HEK293 (cell line): ENCODE measurements at regions not wholly inside any gene's neighbourhood (a gene's known extent, or its start where the extent isn't known, plus 50 kb on each side); places are given as distances from the start of the nearest gene placed in this dataset.

Experiments used
- CTCF ChIA-PET: fragments of 350-600 bp; formaldehyde crosslinking; extraction: SDS; loops from one replicate; lab custom pipeline; 2021; ENCODE audit warnings: antibody characterized with exemption; lab: Yijun Ruan, JAX
- POLR2A ChIA-PET: fragments of 300-600 bp; formaldehyde crosslinking; extraction: SDS; loops from one replicate; lab custom pipeline; 2020; ENCODE audit warnings: antibody characterized with exemption, inconsistent platforms; lab: Yijun Ruan, JAX
- H3K27ac ChIP-seq: fragments of 200-500 bp; sonication (Bioruptor generic); 2 replicates; pipeline ENCODE4 v1.5.1; 2014; ENCODE audit warnings: low read depth, low read length, control low read depth, inconsistent platforms; ENCODE audit errors: extremely low read depth
- H3K36me3 ChIP-seq, 2 experiments: fragments of 200-500 bp in 1 of 2; sonication (Bioruptor generic) in 1 of 2; 1 replicate in 1 of 2; 2 replicates in 1 of 2; pipeline ENCODE4 v1.5.1; 2014 to 2017; ENCODE audit warnings: inconsistent platforms in 2 of 2, low read length in 2 of 2; ENCODE audit not compliant: control insufficient read depth in 2 of 2, insufficient read depth in 1 of 2
- H3K4me1 ChIP-seq: fragments of 200-500 bp; sonication (Bioruptor generic); 2 replicates; pipeline ENCODE4 v1.5.1; 2014; ENCODE audit warnings: mild to moderate bottlenecking, low read length, inconsistent platforms; ENCODE audit not compliant: control insufficient read depth, insufficient read depth
- H3K4me3 ChIP-seq: 2 replicates; pipeline ENCODE4 v1.5.1; 2011; ENCODE audit warnings: low read depth, mild to moderate bottlenecking, control low read depth, low read length, moderate library complexity
- H3K9me3 ChIP-seq: fragments of 200-500 bp; sonication (Bioruptor generic); 2 replicates; pipeline ENCODE4 v1.5.1; 2014; ENCODE audit warnings: low read depth, low read length, inconsistent platforms; ENCODE audit not compliant: control insufficient read depth, insufficient read depth
- ELK4 ChIP-seq: IDR thresholded peaks from 2 replicates; pipeline ENCODE4 v1.6.1; 2011; ENCODE audit warnings: mild to moderate bottlenecking, low read depth, low read length, borderline replicate concordance
- HIC1 ChIP-seq: fragments of 450-650 bp; formaldehyde crosslinking; IDR thresholded peaks from 2 replicates; pipeline ENCODE4 v1.5.1; 2016; ENCODE audit warnings: missing biosample characterization, missing genetic modification characterization
- HOXA7 ChIP-seq: sonication (generic); formaldehyde crosslinking; IDR thresholded peaks from 2 replicates; pipeline ENCODE4 v1.8.1; 2022; ENCODE audit warnings: missing genetic modification reagents, borderline replicate concordance
- HOXD13 ChIP-seq: sonication (generic); formaldehyde crosslinking; IDR thresholded peaks from 2 replicates; pipeline ENCODE4 v1.8.0; 2022; ENCODE audit warnings: missing genetic modification reagents, borderline replicate concordance
- KLF16 ChIP-seq: fragments of 450-650 bp; formaldehyde crosslinking; IDR thresholded peaks from 2 replicates; pipeline ENCODE4 v1.5.1; 2017; ENCODE audit warnings: missing biosample characterization, missing genetic modification characterization
- ZBTB49 ChIP-seq: fragments of 450-650 bp; formaldehyde crosslinking; IDR thresholded peaks from 2 replicates; pipeline ENCODE4 v1.5.1; 2016; ENCODE audit warnings: missing biosample characterization, missing genetic modification characterization, low read depth
- ZNF18 ChIP-seq: fragments of 450-650 bp; formaldehyde crosslinking; IDR thresholded peaks from 2 replicates; pipeline ENCODE4 v1.5.1; 2016; ENCODE audit warnings: missing biosample characterization, missing genetic modification characterization
- ZNF2 ChIP-seq: fragments of 450-650 bp; formaldehyde crosslinking; IDR thresholded peaks from 2 replicates; pipeline ENCODE4 v1.5.1; 2016; ENCODE audit warnings: missing biosample characterization, missing genetic modification characterization
- ZNF221 ChIP-seq: fragments of 450-650 bp; formaldehyde crosslinking; IDR thresholded peaks from 2 replicates; pipeline ENCODE4 v1.5.1; 2017; ENCODE audit warnings: missing biosample characterization, missing genetic modification characterization, borderline replicate concordance
- ZNF239 ChIP-seq: fragments of 450-650 bp; formaldehyde crosslinking; IDR thresholded peaks from 2 replicates; pipeline ENCODE4 v1.5.1; 2016; ENCODE audit warnings: missing biosample characterization, missing genetic modification characterization
- ZNF302 ChIP-seq: fragments of 450-650 bp; formaldehyde crosslinking; IDR thresholded peaks from 2 replicates; pipeline ENCODE4 v1.5.1; 2016; ENCODE audit warnings: missing biosample characterization, missing genetic modification characterization, low read depth
- ZNF350 ChIP-seq: fragments of 450-650 bp; formaldehyde crosslinking; IDR thresholded peaks from 2 replicates; pipeline ENCODE4 v1.5.0; 2017; ENCODE audit warnings: missing biosample characterization, mild to moderate bottlenecking, missing genetic modification characterization
- ZNF394 ChIP-seq: fragments of 450-650 bp; formaldehyde crosslinking; IDR thresholded peaks from 2 replicates; pipeline ENCODE4 v1.5.1; 2016; ENCODE audit warnings: missing biosample characterization, missing genetic modification characterization, mild to moderate bottlenecking, moderate library complexity, borderline replicate concordance
- ZNF449 ChIP-seq: fragments of 450-650 bp; formaldehyde crosslinking; IDR thresholded peaks from 2 replicates; pipeline ENCODE4 v1.5.1; 2017; ENCODE audit warnings: missing biosample characterization, mild to moderate bottlenecking, missing genetic modification characterization, moderate library complexity
- ZNF48 ChIP-seq: fragments of 450-650 bp; formaldehyde crosslinking; IDR thresholded peaks from 2 replicates; pipeline ENCODE4 v1.5.1; 2016; ENCODE audit warnings: missing biosample characterization, missing genetic modification characterization
- ZNF513 ChIP-seq: fragments of 450-650 bp; IDR thresholded peaks from 2 replicates; pipeline ENCODE4 v1.5.1; 2018; ENCODE audit warnings: missing biosample characterization, missing genetic modification characterization
- ZNF548 ChIP-seq: fragments of 450-650 bp; formaldehyde crosslinking; IDR thresholded peaks from 2 replicates; pipeline ENCODE4 v1.5.1; 2016; ENCODE audit warnings: missing biosample characterization, missing genetic modification characterization
- ZNF549 ChIP-seq: fragments of 450-650 bp; IDR thresholded peaks from 2 replicates; pipeline ENCODE4 v1.5.1; 2018; ENCODE audit warnings: missing biosample characterization, missing genetic modification characterization, mild to moderate bottlenecking, inconsistent platforms, moderate library complexity
- ZNF596 ChIP-seq: fragments of 450-650 bp; IDR thresholded peaks from 2 replicates; pipeline ENCODE4 v1.5.0; 2018; ENCODE audit warnings: missing biosample characterization, mild to moderate bottlenecking, missing genetic modification characterization, moderate library complexity
- ZNF707 ChIP-seq: fragments of 450-650 bp; formaldehyde crosslinking; IDR thresholded peaks from 2 replicates; pipeline ENCODE4 v1.5.1; 2016; ENCODE audit warnings: missing biosample characterization, missing genetic modification characterization
- ZNF768 ChIP-seq: fragments of 450-650 bp; formaldehyde crosslinking; IDR thresholded peaks from 2 replicates; pipeline ENCODE4 v1.5.1; 2018; ENCODE audit warnings: missing biosample characterization, mild to moderate bottlenecking, missing genetic modification characterization
- ZNF791 ChIP-seq: fragments of 450-650 bp; formaldehyde crosslinking; IDR thresholded peaks from 2 replicates; pipeline ENCODE4 v1.5.1; 2016; ENCODE audit warnings: missing biosample characterization, missing genetic modification characterization
- ZSCAN18 ChIP-seq: fragments of 450-650 bp; formaldehyde crosslinking; IDR thresholded peaks from 2 replicates; pipeline ENCODE4 v1.5.1; 2016; ENCODE audit warnings: missing biosample characterization, missing genetic modification characterization

GRCh38 chr1:170284951-170285350 lies 139.2 kb downstream of the NTMT2 start:
- H3K9me3 ChIP-seq: no peaks in the 10 kb centered on the region
- CTCF ChIA-PET: no interaction called here
- TF ChIP-seq HOXD13 (CRISPR knock-in tag) (no peak), ZNF350 (no peak), ZNF449 (tag by site-specific recombination) (no peak), ZNF48 (tag by site-specific recombination) (no peak), ZNF18 (tag by site-specific recombination) (no peak), ZNF513 (tag by site-specific recombination) (no peak), HOXA7 (no peak), ZNF549 (tag by site-specific recombination) (no peak), ZSCAN18 (no peak), ZNF791 (tag by site-specific recombination) (no peak)
- POLR2A ChIA-PET: no interaction called here
- H3K36me3 ChIP-seq: no peaks in the 10 kb centered on the region
- H3K4me3 ChIP-seq: no peak overlapping the region
- no peak overlapping the region for H3K27ac ChIP-seq
- H3K4me1 ChIP-seq: no peaks in the 10 kb centered on the region

- H3K4me1 ChIP-seq: no peaks in the 10 kb centered on the region
- no peak overlapping the region for H3K27ac ChIP-seq
- ChIA-PET CTCF (no interaction called here), POLR2A (no interaction called here)
- H3K9me3 ChIP-seq: no peaks in the 10 kb centered on the region
- no peak overlapping the region for H3K4me3 ChIP-seq
- no peaks in the 10 kb centered on the region for H3K36me3 ChIP-seq
- TF ChIP-seq ZNF221 (tag by site-specific recombination): no peak
- no peak for TF ChIP-seq ZNF394
- no peak for TF ChIP-seq ZBTB49 (tag by site-specific recombination)
- no peak for TF ChIP-seq ZNF2 (tag by site-specific recombination)
- no peak for TF ChIP-seq ELK4
- no peak for TF ChIP-seq ZNF239 (tag by site-specific recombination)
- TF ChIP-seq ZNF707 (tag by site-specific recombination): no peak
- TF ChIP-seq HIC1 (tag by site-specific recombination): no peak
- TF ChIP-seq ZNF302 (tag by site-specific recombination): no peak
- no peak for TF ChIP-seq ZNF768
- no peak for TF ChIP-seq KLF16 (tag by site-specific recombination)
- TF ChIP-seq ZNF549 (tag by site-specific recombination): no peak
- TF ChIP-seq ZNF596: no peak
- TF ChIP-seq ZNF548 (tag by site-specific recombination): no peak
Observed at GRCh38 chr1:170288155-170288554, 142.4 kb downstream of the NTMT2 start.
